Stimulated activated CD8-positive, alpha-beta memory T cell treated with anti-CD3 and anti-CD28 coated beads, Interleukin-12 subunit alpha, Interleukin-12 subunit beta, amount 100 ng/mL, for 1 hour (primary cell): ENCODE measurements at regions not wholly inside any gene's neighbourhood (a gene's known extent, or its start where the extent isn't known, plus 50 kb on each side); places are given as distances from the start of the nearest gene placed in this dataset.

Experiments
- DNase-seq: peaks from one replicate; pipeline ENCODE4 v3.0.0-alpha.2; 2020; ENCODE audit warnings: low read depth

- DNase-seq: no peak
These were observed 413.0 kb downstream of the VRK1 start for GRCh38 chr14:97210202-97210601.

- DNase-seq: no peak
These were observed 415.2 kb downstream of the VRK1 start for GRCh38 chr14:97212399-97212798.

GRCh38 chr14:97213720-97214119 is 416.5 kb downstream of the VRK1 start:
- no peak for DNase-seq

- DNase-seq: no peak
These were observed 418.2 kb downstream of the VRK1 start for GRCh38 chr14:97215263-97215969.

GRCh38 chr14:97217111-97217885 is 420.1 kb downstream of the VRK1 start:
- no peak for DNase-seq

- DNase-seq: no peak
These were observed 421.1 kb downstream of the VRK1 start for GRCh38 chr14:97218274-97218673.

- no peak for DNase-seq
These were observed 421.7 kb downstream of the VRK1 start for GRCh38 chr14:97218691-97219430.

- DNase-seq: no peak
These were observed 422.3 kb downstream of the VRK1 start for GRCh38 chr14:97219431-97220017.

GRCh38 chr14:97221572-97222285 is 424.5 kb downstream of the VRK1 start:
- no peak for DNase-seq

GRCh38 chr14:97224016-97224415 is 426.8 kb downstream of the VRK1 start:
- DNase-seq: no peak

GRCh38 chr14:97230051-97230450 is 432.9 kb downstream of the VRK1 start:
- DNase-seq: no peak

GRCh38 chr14:97233319-97233985 is 436.3 kb downstream of the VRK1 start:
- no peak for DNase-seq

- no peak for DNase-seq
These were observed 449.5 kb downstream of the VRK1 start for GRCh38 chr14:97246648-97247047.

GRCh38 chr14:97248973-97249372 is 451.8 kb downstream of the VRK1 start:
- no peak for DNase-seq

GRCh38 chr14:97250931-97251330 is 453.7 kb downstream of the VRK1 start:
- no peak for DNase-seq

- no peak for DNase-seq
These were observed 454.4 kb downstream of the VRK1 start for GRCh38 chr14:97251491-97252155.

- DNase-seq: no peak
These were observed 456.6 kb downstream of the VRK1 start for GRCh38 chr14:97253756-97254155.

GRCh38 chr14:97262336-97262735 is 465.2 kb downstream of the VRK1 start:
- no peak for DNase-seq

- no peak for DNase-seq
These were observed 467.5 kb downstream of the VRK1 start for GRCh38 chr14:97264516-97265230.

- DNase-seq: no peak
These were observed 469.5 kb downstream of the VRK1 start for GRCh38 chr14:97266653-97267052.
